ENCODE measurements at regions not wholly inside any gene's neighbourhood (a gene's known extent, or its start where the extent isn't known, plus 50 kb on each side); places are given as distances from the start of the nearest gene placed in this dataset.

- no peak for DNase-seq (ENCODE audit: low spot score)
These were observed 285.1 kb downstream of the RBM43 start for GRCh38 chr2:150976604-150977003.

GRCh38 chr2:150974864-150975263 lies 286.8 kb downstream of the RBM43 start:
- no peak for DNase-seq (ENCODE audit: low spot score)

GRCh38 chr2:150974234-150974633 lies 287.4 kb downstream of the RBM43 start:
- DNase-seq (ENCODE audit: low spot score) = no peak

GRCh38 chr2:150971910-150972309 lies 289.8 kb downstream of the RBM43 start:
- no peak for DNase-seq (ENCODE audit: low spot score)

- DNase-seq (ENCODE audit: low spot score) = no peak
These were observed 298.3 kb downstream of the RBM43 start for GRCh38 chr2:150963336-150963735.

- no peak for DNase-seq (ENCODE audit: low spot score)
These were observed 306.4 kb downstream of the RBM43 start for GRCh38 chr2:150955231-150955630.

- DNase-seq (ENCODE audit: low spot score) = no peak
These were observed 314.8 kb downstream of the RBM43 start for GRCh38 chr2:150946831-150947230.

- DNase-seq (ENCODE audit: low spot score) = no peak
These were observed 317.3 kb downstream of the RBM43 start for GRCh38 chr2:150944315-150944714.

- no peak for DNase-seq (ENCODE audit: low spot score)
These were observed 322.6 kb downstream of the RBM43 start for GRCh38 chr2:150939087-150939486.

GRCh38 chr2:150938527-150938926 lies 323.1 kb downstream of the RBM43 start:
- DNase-seq (ENCODE audit: low spot score) = no peak

- DNase-seq (ENCODE audit: low spot score) = no peak
These were observed 324.6 kb downstream of the RBM43 start for GRCh38 chr2:150937030-150937429.

GRCh38 chr2:150931451-150931850 lies 330.2 kb downstream of the RBM43 start:
- DNase-seq (ENCODE audit: low spot score) = no peak

- no peak for DNase-seq (ENCODE audit: low spot score)
These were observed 336.1 kb downstream of the RBM43 start for GRCh38 chr2:150925611-150926010.

- no peak for DNase-seq (ENCODE audit: low spot score)
These were observed 336.8 kb downstream of the RBM43 start for GRCh38 chr2:150924878-150925277.

GRCh38 chr2:150919901-150920300 lies 341.8 kb downstream of the RBM43 start:
- DNase-seq (ENCODE audit: low spot score) = no peak

GRCh38 chr2:150917961-150918713 lies 343.5 kb downstream of the RBM43 start:
- no peak for DNase-seq (ENCODE audit: low spot score)

- DNase-seq (ENCODE audit: low spot score) = no peak
These were observed 344.9 kb downstream of the RBM43 start for GRCh38 chr2:150916467-150917396.

GRCh38 chr2:150911766-150912280 lies 349.8 kb downstream of the RBM43 start:
- no peak for DNase-seq (ENCODE audit: low spot score)

GRCh38 chr2:150909613-150910012 lies 352.1 kb downstream of the RBM43 start:
- no peak for DNase-seq (ENCODE audit: low spot score)

- DNase-seq (ENCODE audit: low spot score) = no peak
These were observed 352.6 kb downstream of the RBM43 start for GRCh38 chr2:150909090-150909489.

- DNase-seq (ENCODE audit: low spot score) = no peak
These were observed 354.2 kb downstream of the RBM43 start for GRCh38 chr2:150907466-150907865.

GRCh38 chr2:150903461-150903860 lies 358.2 kb downstream of the RBM43 start:
- no peak for DNase-seq (ENCODE audit: low spot score)

- no peak for DNase-seq (ENCODE audit: low spot score)
These were observed 358.6 kb downstream of the RBM43 start for GRCh38 chr2:150903055-150903454.

All from activated CD4-positive, alpha-beta T cell treated with anti-CD3 and anti-CD28 coated beads, Interleukin-2, Interleukin-4, amounts not matched to agents 100 ng/mL and 50 ng/mL, durations not matched to agents 16 hours and 8 hours (primary cell).